ENCODE measurements at regions not wholly inside any gene's neighbourhood (a gene's known extent, or its start where the extent isn't known, plus 50 kb on each side); places are given as distances from the start of the nearest gene placed in this dataset.

GRCh38 chr16:86693033-86693432 lies 114.7 kb downstream of the FOXL1 start (continued):
- TF ChIP-seq SMAD4 (CRISPR knock-in tag; IDR thresholded peaks at IDR 0.05) = no peak
- no peak for TF ChIP-seq E2F4 (CRISPR knock-in tag; IDR thresholded peaks at IDR 0.05; ENCODE audit: borderline replicate concordance, low read depth)
- no peak for TF ChIP-seq ZNF423 (CRISPR knock-in tag; IDR thresholded peaks at IDR 0.05)
- TF ChIP-seq NFYB (CRISPR knock-in tag; conservative IDR thresholded peaks at IDR 0.05; ENCODE audit: low read depth) = no peak
- TF ChIP-seq PRRX2 (CRISPR knock-in tag; IDR thresholded peaks at IDR 0.05) = no peak
- no peak for TF ChIP-seq ZNF232 (CRISPR knock-in tag; IDR thresholded peaks at IDR 0.05)
- no peak for TF ChIP-seq PRDM15 (CRISPR knock-in tag; IDR thresholded peaks at IDR 0.05)

- H3K36me3 Mint-ChIP-seq = no peaks in the 10 kb centered on the region
- no peak overlapping the region for H3K27ac Mint-ChIP-seq
- H3K9me3 Mint-ChIP-seq = peaks cover 5% of the 10 kb centered on the region; the same call in 1 of the 2 replicates
- H3K27me3 Mint-ChIP-seq (ENCODE audit: low read depth) = peaks cover 16% of the 10 kb centered on the region
- ATAC-seq (no peak), DNase-seq (ENCODE audit: low spot score) (no peak)
- no peak for TF ChIP-seq MAX (CRISPR knock-in tag; IDR thresholded peaks at IDR 0.05)
- TF ChIP-seq TCF7 (CRISPR knock-in tag; IDR thresholded peaks at IDR 0.05; ENCODE audit: low read depth) = no peak
- TF ChIP-seq JAZF1 (CRISPR knock-in tag; IDR thresholded peaks at IDR 0.05) = no peak
- no peak for TF ChIP-seq CDX4 (CRISPR knock-in tag; IDR thresholded peaks at IDR 0.05; ENCODE audit: borderline replicate concordance)
- no peak for TF ChIP-seq TEAD1 (CRISPR knock-in tag; IDR thresholded peaks at IDR 0.05)
- no peak for TF ChIP-seq NFE2L1 (CRISPR knock-in tag; IDR thresholded peaks at IDR 0.05)
- no peak for TF ChIP-seq ZNF416 (CRISPR knock-in tag; IDR thresholded peaks at IDR 0.05)
- TF ChIP-seq USF2 (CRISPR knock-in tag; IDR thresholded peaks at IDR 0.05) = no peak
- no peak for TF ChIP-seq ZNF671 (CRISPR knock-in tag; IDR thresholded peaks at IDR 0.05)
- TF ChIP-seq MLX (CRISPR knock-in tag; IDR thresholded peaks at IDR 0.05) = no peak
- POLR2A ChIA-PET = no interaction called here
- CTCF ChIA-PET = no interaction called here
- H3K4me1 Mint-ChIP-seq = peaks cover 9% of the 10 kb centered on the region
- H3K4me3 Mint-ChIP-seq = no peak overlapping the region
Observed at GRCh38 chr16:86697715-86698114, 119.4 kb downstream of the FOXL1 start.
